Islet precursor cell (in vitro differentiated cells): ENCODE measurements at regions not wholly inside any gene's neighbourhood (a gene's known extent, or its start where the extent isn't known, plus 50 kb on each side); places are given as distances from the start of the nearest gene placed in this dataset.

Source experiments
- DNase-seq: peaks from one replicate; pipeline ENCODE4 v3.0.0-alpha.2; 2018

GRCh38 chr6:23389386-23389785, 736.6 kb upstream of the NRSN1 start:
- no peak for DNase-seq

DNA sequence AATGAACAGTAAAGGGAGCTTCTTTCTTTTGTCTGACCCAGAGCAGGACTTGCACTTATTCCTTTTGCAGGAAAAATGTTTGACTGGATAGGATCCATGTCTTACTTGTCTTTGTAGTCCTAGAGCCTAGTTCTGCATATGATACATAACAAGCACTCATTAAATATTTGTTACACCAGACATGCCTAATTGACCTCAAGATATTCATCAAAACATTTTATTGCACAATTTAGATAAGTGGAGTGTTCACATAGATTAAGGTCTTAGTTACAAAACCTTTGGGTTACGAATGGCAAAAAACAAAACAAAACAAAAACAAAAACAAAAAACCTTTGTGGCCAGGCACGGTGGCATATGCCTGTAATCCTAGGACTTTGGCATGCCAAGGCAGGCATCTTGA, 735.8 kb upstream of the NRSN1 start:
- DNase-seq = no peak

DNA sequence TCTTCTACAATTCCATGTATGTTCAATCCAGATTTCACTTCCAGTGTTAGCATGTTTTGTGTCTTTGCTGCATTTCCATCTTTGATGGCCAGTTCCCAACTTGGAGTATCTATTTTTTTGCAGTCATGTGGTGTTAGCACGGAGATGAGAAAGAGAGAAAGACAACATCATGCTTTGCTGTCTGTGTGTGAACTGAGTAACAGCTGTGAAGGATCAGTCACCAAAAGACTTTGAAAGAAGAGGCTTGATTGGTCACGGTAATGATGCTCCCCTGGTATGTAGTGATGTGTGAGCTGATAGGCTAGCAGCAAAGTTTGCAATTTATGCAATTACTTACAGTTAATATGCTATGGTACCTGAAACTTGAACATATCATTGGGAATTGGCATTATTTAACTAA, 731.3 kb upstream of the NRSN1 start:
- DNase-seq = no peak

- DNase-seq = no peak
Measured at GRCh38 chr6:23395381-23395780, 730.6 kb upstream of the NRSN1 start.

- DNase-seq = no peak
Measured at GRCh38 chr6:23396949-23397348, 729.1 kb upstream of the NRSN1 start.

DNA sequence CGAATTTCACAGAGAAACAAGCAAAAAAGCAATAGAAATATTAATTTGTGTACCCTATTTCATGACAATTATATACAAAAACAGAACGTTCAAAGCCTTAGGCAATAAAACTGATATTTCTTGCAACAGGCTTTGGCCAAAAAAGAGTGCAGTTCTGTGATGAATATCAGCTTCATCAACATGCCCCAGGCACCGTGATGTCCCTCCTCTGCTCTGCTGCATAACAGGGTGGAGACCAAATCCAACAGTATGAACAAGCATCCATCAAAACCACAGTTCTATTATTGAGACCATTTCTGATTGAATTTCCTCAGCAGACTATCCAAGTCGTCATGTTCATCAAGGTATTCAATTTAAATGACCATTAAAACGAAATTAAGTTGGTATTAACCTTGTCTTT, 722.6 kb upstream of the NRSN1 start:
- DNase-seq = no peak

GRCh38 chr6:23409531-23409930, 716.5 kb upstream of the NRSN1 start:
- no peak for DNase-seq

GRCh38 chr6:23410439-23410838, 715.6 kb upstream of the NRSN1 start:
- DNase-seq = no peak

DNA sequence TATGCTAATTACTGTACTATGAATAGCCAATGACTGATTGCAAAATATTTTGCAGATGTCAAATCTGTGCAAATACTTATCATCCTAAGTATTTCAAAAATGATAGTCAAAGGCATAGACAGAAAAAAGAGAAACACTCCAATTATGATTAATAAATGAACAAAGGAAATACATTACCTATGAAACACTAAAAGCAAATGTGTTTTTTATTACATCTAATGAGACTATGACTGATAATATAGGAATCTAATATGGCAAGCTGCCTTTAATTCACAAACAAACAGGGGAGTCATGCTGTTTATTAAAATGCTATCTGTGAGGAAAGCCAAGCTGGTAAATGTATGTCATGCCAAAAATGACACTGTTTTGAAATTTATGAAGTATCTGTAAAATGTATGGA, 713.2 kb upstream of the NRSN1 start:
- DNase-seq = no peak

DNA sequence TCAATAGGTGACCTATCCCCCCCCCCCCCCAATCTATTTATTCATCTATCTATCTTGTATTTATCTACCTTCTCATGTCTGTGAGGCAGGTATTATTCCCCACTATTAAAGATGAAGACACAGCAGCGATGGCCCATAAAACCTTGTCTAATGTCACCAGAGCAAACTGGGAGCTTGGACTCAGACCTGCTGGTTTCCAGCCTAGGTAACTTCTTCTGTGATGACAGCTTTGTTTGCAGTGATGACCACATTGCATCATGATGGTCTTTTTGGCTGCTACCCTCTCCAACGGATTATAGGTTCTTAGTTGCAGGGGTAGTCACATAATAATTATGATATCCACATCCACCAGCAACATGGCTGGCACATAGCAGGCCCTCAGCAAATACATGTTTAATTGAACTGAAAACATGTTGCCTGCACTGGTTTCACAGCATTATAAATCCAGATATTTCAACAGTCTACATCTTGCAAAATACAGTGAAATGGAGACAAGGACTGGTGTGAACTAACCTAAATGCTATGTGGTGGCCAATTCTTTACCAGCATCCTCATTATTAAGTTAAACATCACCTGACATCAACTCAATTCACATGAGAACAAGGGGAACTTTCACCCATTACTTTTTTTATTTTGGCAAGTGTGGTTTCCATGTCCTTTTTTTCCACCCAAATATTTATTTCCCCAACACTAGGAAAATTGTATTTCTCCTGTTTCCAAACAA, 712.5 kb upstream of the NRSN1 start:
- no peak for DNase-seq

- DNase-seq = no peak
Measured at GRCh38 chr6:23414051-23414445, 712.0 kb upstream of the NRSN1 start.

- DNase-seq = no peak
Measured at GRCh38 chr6:23414922-23415321, 711.1 kb upstream of the NRSN1 start.

DNA sequence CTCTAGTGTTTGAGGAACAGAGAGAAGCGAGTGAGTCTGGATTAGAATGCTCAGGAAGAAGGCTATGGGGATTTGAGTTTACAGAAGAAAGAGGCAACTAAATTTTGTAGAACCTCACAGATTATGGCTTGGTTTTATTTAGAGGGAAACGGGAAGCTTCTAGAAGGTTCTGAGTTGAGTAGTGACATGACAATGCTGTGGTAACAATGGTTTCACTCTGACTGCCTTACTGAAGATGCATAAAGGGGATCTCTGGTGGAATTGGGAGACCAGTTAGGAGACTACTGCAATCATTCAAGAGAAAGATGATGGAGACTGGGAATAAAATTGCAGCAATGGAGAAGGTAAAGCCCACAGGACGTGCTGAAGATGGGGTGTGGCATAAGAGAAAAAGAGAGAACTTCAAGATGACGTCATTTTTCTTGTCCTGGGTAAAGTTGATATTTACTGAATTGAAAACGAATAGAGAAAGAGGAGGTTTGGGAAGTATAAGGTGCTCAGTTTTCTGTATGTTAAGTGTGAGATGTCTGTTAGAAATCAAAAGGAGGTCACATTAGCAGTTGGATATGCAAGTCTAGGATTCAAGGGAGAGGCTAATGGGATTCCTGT, 710.1 kb upstream of the NRSN1 start:
- DNase-seq = no peak

GRCh38 chr6:23417133-23417532, 708.9 kb upstream of the NRSN1 start:
- DNase-seq = no peak

DNA sequence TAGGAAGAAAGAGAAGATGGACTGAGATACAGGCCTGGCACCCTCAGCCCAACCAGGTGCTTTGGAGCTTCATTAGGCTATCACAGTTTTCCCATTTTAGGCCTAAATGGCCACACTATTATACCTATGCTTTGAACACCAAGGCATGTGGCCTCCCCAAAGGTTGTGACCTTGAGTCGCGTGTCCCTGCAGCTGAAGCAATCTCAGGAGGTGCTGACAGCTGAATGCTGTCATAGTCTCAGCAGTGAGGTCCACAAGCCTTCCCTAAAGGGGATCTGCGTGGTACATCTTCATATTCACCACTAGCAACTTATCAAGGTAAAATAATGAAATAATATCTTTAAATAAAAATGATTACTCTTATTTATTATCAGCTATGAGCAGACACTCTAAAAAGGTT, 707.9 kb upstream of the NRSN1 start:
- no peak for DNase-seq

GRCh38 chr6:23419046-23419445, 707.0 kb upstream of the NRSN1 start:
- DNase-seq = no peak

DNA sequence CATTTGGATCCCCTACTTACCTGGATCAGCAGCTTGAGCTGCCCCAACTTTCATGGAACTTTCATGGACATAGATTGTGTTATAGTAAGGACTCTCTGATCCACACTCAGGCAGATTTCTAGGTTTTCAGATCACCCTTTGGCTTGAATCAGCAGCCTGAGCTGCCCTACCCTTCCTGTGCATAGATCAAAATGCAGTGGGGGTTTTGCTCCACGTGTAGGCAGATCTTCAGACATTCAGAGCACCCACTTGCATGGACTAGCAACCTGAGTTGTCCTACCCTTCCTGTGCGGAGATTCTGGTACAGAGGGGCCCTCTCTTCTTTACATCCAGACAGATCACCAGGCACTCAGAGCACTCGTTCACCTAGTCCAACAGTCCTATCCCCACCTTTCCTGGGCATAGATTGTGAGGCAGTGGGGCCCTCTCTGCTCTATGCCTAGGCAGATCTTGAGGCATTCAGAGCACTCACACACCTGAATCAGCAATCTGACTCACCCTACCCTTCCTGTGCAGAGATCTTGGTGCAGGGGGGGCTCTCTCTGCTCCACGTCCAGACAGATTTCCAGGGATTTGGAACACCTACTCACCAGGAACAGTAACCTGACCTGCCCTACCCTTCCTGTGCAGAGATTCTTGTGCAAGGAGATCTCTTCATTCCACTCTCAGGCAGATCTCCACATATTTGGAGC, 705.2 kb upstream of the NRSN1 start:
- DNase-seq = no peak

DNA sequence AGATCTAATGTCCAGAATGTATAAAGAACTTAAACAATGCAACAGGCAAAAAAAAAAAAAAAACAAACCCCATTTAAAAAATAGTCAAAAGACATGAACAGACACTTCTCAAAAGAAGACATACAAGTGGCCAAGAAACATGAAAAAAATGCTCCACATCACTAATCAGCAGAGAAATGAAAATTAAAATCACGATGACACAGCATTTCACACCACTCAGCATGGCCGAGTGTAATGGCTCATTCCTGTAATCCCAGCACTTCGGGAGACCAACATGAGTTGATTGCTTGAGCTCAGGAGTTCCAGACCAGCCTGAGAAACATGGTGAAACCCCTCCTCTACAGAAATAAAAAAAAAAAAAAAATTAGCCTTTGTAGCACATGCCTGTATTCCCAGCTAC, 701.4 kb upstream of the NRSN1 start:
- DNase-seq = no peak

DNA sequence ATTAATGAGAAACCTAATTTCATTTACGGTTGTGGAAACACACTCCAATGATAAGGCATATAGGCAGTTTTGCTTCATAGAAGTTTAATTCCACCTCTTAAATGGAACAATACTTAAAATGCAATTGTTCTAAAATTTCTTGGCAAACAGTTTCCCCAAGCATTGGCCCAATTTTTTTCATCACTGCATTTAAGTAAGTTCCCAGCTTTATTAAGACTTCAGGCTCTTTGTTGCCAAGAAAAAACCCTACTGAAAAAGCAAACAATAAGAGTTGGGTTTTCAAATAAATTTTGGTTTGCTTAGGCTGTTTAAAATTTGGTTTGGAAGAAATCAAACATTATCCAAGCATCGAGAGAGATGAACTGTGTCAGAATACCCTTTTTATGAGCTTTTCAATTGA, 690.9 kb upstream of the NRSN1 start:
- DNase-seq = no peak

DNA sequence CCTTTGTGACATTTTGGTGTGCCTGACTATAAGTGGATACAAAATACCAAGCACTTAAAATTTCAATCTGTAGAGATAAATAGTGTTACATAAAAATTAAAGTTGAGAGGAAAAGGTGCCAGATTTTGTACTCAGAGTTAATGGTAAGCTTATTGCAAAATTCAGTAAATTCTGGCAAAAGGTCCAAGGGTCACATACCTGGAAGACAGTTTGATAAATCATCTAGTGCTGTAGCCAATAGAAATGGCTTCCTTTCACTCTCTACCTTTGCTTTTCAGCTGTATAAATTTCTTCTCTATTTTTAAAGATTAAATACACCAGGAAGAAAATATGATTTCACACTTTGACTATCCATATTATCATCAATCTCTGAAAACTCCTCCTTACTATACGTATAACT, 690.2 kb upstream of the NRSN1 start:
- no peak for DNase-seq

GRCh38 chr6:23441808-23442461, 684.1 kb upstream of the NRSN1 start:
- DNase-seq = no peak

- no peak for DNase-seq
Measured at GRCh38 chr6:23445157-23445710, 680.8 kb upstream of the NRSN1 start.

GRCh38 chr6:23446469-23446967, 679.5 kb upstream of the NRSN1 start:
- no peak for DNase-seq
